AG04450 (cell line): ENCODE measurements at regions not wholly inside any gene's neighbourhood (a gene's known extent, or its start where the extent isn't known, plus 50 kb on each side); places are given as distances from the start of the nearest gene placed in this dataset.

ENCODE experiments used
- CTCF ChIA-PET: fragments of 300-600, 350-600 bp; formaldehyde crosslinking; extraction: SDS; loops from one replicate; lab custom pipeline; 2022; ENCODE audit warnings: antibody characterized with exemption, inconsistent platforms; lab: Charles Lee
- POLR2A ChIA-PET: fragments of 350-600 bp; formaldehyde crosslinking; extraction: SDS; loops from one replicate; lab custom pipeline; 2021; ENCODE audit warnings: antibody characterized with exemption, inconsistent platforms; lab: Yijun Ruan, JAX
- DNase-seq: peaks from one replicate; pipeline ENCODE4 v3.0.0-alpha.2; 2011; ENCODE audit warnings: low read depth, low spot score
- H3K27ac ChIP-seq: one replicate; pipeline ENCODE4 v1.5.1; 2012; ENCODE audit warnings: low read depth, low read length, control low read depth
- H3K27me3 ChIP-seq: one replicate; pipeline ENCODE4 v1.6.0; 2012; ENCODE audit warnings: low read length; ENCODE audit not compliant: control insufficient read depth, insufficient read depth
- H3K4me3 ChIP-seq: 2 replicates; pipeline ENCODE4 v1.5.1; 2011; ENCODE audit warnings: mild to moderate bottlenecking, low read depth, low read length, control low read depth
- H3K9me3 ChIP-seq: 2 replicates; pipeline ENCODE4 v1.5.1; 2012; ENCODE audit warnings: low read length; ENCODE audit not compliant: control insufficient read depth, insufficient read depth
- TF ChIP-seq, protein P1 (sequence below): IDR thresholded peaks from 2 replicates; pipeline ENCODE4 v1.5.1; 2011; ENCODE audit warnings: low read depth, low read length, control low read depth, inconsistent platforms

DNA sequence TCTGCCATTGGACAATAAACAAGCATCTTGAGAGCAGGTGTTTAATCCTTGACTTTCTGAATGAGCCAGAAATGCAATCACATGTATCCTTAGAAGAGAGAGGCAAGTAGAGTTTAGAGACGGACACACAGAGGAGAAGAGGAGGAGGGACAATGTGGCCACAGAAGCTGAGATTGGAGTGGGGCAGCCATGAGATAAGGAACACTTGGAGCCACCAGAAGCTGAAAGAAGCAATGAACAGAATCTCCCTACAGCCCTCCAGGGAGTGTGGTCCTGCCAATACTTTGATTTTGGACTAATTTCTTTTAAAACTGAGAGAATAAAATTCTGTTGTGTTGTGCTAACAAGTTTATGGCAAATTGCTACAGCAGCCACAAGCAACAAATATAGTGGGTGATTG, 141.0 kb downstream of the ATP6V1G3 start:
- H3K9me3 ChIP-seq: no peaks in the 10 kb centered on the region
- ChIA-PET POLR2A (no interaction called here), CTCF (no interaction called here)
- H3K27me3 ChIP-seq: no peaks in the 10 kb centered on the region
- TF ChIP-seq, protein P1, sequence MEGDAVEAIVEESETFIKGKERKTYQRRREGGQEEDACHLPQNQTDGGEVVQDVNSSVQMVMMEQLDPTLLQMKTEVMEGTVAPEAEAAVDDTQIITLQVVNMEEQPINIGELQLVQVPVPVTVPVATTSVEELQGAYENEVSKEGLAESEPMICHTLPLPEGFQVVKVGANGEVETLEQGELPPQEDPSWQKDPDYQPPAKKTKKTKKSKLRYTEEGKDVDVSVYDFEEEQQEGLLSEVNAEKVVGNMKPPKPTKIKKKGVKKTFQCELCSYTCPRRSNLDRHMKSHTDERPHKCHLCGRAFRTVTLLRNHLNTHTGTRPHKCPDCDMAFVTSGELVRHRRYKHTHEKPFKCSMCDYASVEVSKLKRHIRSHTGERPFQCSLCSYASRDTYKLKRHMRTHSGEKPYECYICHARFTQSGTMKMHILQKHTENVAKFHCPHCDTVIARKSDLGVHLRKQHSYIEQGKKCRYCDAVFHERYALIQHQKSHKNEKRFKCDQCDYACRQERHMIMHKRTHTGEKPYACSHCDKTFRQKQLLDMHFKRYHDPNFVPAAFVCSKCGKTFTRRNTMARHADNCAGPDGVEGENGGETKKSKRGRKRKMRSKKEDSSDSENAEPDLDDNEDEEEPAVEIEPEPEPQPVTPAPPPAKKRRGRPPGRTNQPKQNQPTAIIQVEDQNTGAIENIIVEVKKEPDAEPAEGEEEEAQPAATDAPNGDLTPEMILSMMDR: no peak
- no peak overlapping the region for H3K4me3 ChIP-seq
- DNase-seq: no peak
- no peak overlapping the region for H3K27ac ChIP-seq

DNA sequence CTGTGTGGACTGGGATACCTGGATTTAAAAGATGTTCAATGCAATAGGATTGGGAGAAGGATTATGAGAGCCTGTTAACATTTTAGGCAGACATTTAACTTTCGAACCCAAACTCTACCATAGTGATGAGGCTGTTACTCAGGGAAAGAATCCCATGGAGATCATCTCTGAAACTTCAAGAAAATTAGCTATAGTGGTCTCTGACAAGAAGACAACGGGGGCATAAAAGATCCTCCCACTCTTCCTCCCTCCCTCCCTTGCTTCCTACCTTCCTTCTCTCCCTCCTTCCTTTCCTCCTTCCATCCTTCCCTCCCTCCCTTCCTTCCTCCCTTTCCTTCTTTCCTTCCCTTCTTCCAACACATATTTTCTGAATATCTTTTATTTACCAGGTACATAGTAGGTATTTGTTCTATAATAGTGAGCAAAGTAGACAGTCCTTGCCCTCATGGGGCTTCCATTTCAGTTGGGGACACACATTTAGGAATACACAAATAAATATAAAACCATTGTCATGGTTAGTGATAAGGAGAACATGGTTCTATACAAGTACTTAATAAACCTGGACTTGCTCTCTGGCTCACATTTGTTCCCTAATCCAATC, 143.2 kb downstream of the ATP6V1G3 start:
- H3K27me3 ChIP-seq: no peaks in the 10 kb centered on the region
- POLR2A ChIA-PET: no interaction called here
- no peak overlapping the region for H3K4me3 ChIP-seq
- TF ChIP-seq, protein P1: no peak
- CTCF ChIA-PET: no interaction called here
- H3K9me3 ChIP-seq: no peaks in the 10 kb centered on the region
- H3K27ac ChIP-seq: no peak overlapping the region
- no peak for DNase-seq

DNA sequence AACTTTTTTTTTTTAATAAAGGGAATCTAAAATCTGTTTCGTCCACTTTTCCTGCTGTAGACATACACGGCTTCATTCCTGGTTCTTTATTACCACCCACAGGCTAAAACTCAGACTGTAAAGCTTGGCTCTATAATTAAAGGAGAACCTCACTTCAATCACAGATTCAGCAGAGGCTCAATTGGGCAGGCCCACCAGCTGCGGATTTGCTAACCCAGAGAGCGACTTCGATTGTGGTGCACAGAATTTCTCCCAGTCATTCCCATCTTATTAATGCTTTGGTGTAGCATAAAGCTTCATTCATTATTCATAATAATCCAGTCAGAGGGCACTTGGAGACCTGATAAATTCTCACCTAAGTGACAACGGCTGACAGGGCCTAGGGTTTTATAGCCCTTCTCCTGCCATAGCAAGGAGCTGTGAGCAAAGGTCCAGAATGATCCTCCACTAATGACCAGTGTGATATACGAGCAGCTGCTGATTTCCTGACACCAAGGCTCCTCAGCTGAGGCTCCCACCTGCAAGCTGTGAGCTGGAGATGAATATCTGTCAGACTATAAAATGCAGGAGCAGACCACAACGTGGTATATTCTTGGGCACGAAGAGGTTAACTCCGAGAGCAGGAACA, 149.0 kb downstream of the ATP6V1G3 start:
- ChIA-PET POLR2A (interaction anchor here (0.6 kb wide), 1 partner anchor 105 kb away, joined by 8 read pairs; no protein-coding TSS in a partner anchor), CTCF (interaction anchor here (1.0 kb wide), 2 partner anchors 13 to 870 kb away, joined by 3 to 4 read pairs; no protein-coding TSS in a partner anchor)
- TF ChIP-seq, protein P1: no peak

DNA sequence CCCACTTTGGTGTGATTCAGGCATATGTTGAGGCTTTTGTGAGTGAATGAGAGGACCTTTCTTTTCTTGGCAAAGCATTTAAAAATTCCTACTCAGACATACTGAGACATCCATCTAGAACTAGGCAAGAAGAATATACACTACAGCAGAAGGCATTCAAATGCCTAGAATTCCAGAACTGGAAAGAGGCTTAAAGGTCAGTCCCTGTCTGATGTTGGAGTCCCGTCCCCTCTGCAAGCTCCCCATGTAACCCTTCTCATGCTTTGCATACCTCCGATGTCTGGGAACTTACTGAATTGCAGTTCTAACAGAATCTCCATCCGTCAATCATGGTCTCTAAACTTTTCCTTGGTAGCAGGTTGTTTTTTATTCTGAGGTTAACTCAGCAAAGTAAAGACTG, 152.9 kb downstream of the ATP6V1G3 start:
- POLR2A ChIA-PET: no interaction called here
- CTCF ChIA-PET: no interaction called here
- no peaks in the 10 kb centered on the region for H3K27me3 ChIP-seq
- no peak overlapping the region for H3K4me3 ChIP-seq
- TF ChIP-seq, protein P1: no peak
- DNase-seq: peak; percentile 16
- no peak overlapping the region for H3K27ac ChIP-seq
- H3K9me3 ChIP-seq: no peaks in the 10 kb centered on the region

More for the DNA sequence above, 149.0 kb downstream of the ATP6V1G3 start:
- H3K9me3 ChIP-seq: no peaks in the 10 kb centered on the region
- no peak for DNase-seq
- H3K4me3 ChIP-seq: no peak overlapping the region
- no peaks in the 10 kb centered on the region for H3K27me3 ChIP-seq
- H3K27ac ChIP-seq: no peak overlapping the region

DNA sequence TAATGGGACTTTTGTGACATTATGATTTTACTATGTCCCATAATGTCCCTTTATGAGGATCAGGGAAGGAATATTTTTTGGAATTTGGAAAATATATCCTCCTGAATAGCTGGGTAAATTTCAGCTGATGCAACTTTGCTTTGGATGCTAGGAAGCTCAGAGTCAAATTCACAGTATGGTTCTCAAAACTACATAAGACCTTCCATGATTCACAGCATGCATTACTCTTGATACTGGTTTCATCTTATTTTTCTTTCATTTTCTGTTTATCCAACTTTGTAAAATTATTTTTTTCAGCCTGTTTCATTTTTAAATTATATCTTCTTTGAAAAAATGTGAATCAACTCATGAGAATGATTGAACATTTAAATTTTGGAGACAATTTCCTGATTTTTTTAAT, 160.2 kb downstream of the ATP6V1G3 start:
- TF ChIP-seq, protein P1: no peak
- DNase-seq: no peak
- H3K27me3 ChIP-seq: no peaks in the 10 kb centered on the region
- no peaks in the 10 kb centered on the region; the same call in 1 of the 2 replicates for H3K9me3 ChIP-seq
- H3K4me3 ChIP-seq: no peak overlapping the region
- no peak overlapping the region for H3K27ac ChIP-seq
- CTCF ChIA-PET: no interaction called here
- POLR2A ChIA-PET: no interaction called here
